ENCODE measurements at regions not wholly inside any gene's neighbourhood (a gene's known extent, or its start where the extent isn't known, plus 50 kb on each side); places are given as distances from the start of the nearest gene placed in this dataset.

DNA sequence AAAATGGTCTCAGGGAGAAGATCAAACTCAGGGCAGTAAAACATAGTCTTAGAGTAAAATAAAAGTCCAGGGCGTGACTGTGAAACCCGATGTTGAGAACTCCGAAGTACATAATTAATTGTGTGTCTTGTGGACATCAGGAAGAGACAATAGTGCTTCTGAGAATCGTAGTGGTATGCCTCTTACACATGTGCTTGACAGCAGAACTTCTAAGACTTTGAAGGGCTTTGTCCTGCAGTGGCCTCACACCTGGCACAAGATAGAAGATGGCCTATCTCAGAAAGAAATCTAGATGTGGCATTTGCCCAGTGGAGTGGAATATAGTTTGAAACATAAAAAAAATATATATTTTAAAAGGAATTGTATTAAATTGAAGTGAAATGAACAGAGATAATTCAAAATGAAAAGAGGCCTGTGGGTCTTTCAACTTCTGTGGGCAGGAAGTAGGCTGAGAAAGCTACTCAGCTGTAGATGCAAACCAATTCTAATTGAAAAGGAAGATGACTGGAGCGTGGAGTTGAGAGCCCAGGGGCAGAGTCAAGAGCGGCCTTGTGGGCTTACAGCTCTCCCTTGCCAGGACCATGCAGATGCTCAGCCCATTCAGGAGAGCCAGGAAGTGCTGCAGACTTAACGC is 468.4 kb downstream of the KDM4C start:
- DNase-seq (no peak), FAIRE-seq (no peak)
- Histone ChIP-seq H3K27ac (ENCODE audit: low read depth in 2 of 2, low read length in 2 of 2) (no peak overlapping the region), H3K4me1 (ENCODE audit: control insufficient read depth in 2 of 3, insufficient read depth in 2 of 3, low read depth in 1 of 3, low read length in 3 of 3) (no peaks in the 10 kb centered on the region), H3K27me3 (ENCODE audit: control insufficient read depth, insufficient read depth, low read length) (no peaks in the 10 kb centered on the region), H3K36me3 (ENCODE audit: control insufficient read depth in 2 of 3, insufficient read depth in 3 of 3, low read length in 3 of 3) (no peaks in the 10 kb centered on the region), H3K4me3 (ENCODE audit: low read length in 3 of 3) (no peak overlapping the region), H3K9ac (ENCODE audit: low read length in 3 of 3) (no peak overlapping the region), H3K9me3 (ENCODE audit: control insufficient read depth in 2 of 3, insufficient read depth in 1 of 3, low read length in 3 of 3) (no peaks in the 10 kb centered on the region)
- intact Hi-C loops (cut with DNase I): no loop called here
- TF ChIP-seq, protein P1, sequence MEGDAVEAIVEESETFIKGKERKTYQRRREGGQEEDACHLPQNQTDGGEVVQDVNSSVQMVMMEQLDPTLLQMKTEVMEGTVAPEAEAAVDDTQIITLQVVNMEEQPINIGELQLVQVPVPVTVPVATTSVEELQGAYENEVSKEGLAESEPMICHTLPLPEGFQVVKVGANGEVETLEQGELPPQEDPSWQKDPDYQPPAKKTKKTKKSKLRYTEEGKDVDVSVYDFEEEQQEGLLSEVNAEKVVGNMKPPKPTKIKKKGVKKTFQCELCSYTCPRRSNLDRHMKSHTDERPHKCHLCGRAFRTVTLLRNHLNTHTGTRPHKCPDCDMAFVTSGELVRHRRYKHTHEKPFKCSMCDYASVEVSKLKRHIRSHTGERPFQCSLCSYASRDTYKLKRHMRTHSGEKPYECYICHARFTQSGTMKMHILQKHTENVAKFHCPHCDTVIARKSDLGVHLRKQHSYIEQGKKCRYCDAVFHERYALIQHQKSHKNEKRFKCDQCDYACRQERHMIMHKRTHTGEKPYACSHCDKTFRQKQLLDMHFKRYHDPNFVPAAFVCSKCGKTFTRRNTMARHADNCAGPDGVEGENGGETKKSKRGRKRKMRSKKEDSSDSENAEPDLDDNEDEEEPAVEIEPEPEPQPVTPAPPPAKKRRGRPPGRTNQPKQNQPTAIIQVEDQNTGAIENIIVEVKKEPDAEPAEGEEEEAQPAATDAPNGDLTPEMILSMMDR (IDR thresholded peaks at IDR 0.05; ENCODE audit: borderline replicate concordance, extremely low read depth, insufficient read depth): no peak
